Nephron (organoid): ENCODE measurements at regions not wholly inside any gene's neighbourhood (a gene's known extent, or its start where the extent isn't known, plus 50 kb on each side); places are given as distances from the start of the nearest gene placed in this dataset.
A peak's percentile ranks its signal among the peaks of the same experiment; 100 is the strongest.

Experiments
- H3K27ac Mint-ChIP-seq, 3 experiments: 2 replicates each; pipeline ENCODE4 v1.8.0; 2020; ENCODE audit warnings: mixed read lengths in 3 of 3, mild to moderate bottlenecking in 2 of 3, moderate library complexity in 1 of 3
- H3K27me3 Mint-ChIP-seq: 2 replicates; pipeline ENCODE4 v1.8.0; 2021; ENCODE audit warnings: low read depth, mild to moderate bottlenecking, moderate library complexity, mixed read lengths
- H3K36me3 Mint-ChIP-seq: 2 replicates; pipeline ENCODE4 v1.8.0; 2020; ENCODE audit warnings: low read depth, mixed read lengths
- H3K4me1 Mint-ChIP-seq: 2 replicates; pipeline ENCODE4 v1.8.0; 2020; ENCODE audit warnings: mixed read lengths
- H3K4me3 Mint-ChIP-seq, 3 experiments: 2 replicates each; pipeline ENCODE4 v1.8.0; 2020; ENCODE audit warnings: mild to moderate bottlenecking in 3 of 3, mixed read lengths in 3 of 3, moderate library complexity in 2 of 3
- H3K9me3 Mint-ChIP-seq: 2 replicates; pipeline ENCODE4 v1.8.0; 2020; ENCODE audit warnings: mixed read lengths
- TF ChIP-seq, protein P1 (sequence below), 3 experiments: fragments of 200-600 bp; sonication (generic); IDR thresholded peaks; one replicate each; pipeline ENCODE4 v1.5.0; 2021; ENCODE audit warnings: antibody characterized with exemption in 3 of 3; ENCODE audit not compliant: unreplicated experiment in 3 of 3

DNA sequence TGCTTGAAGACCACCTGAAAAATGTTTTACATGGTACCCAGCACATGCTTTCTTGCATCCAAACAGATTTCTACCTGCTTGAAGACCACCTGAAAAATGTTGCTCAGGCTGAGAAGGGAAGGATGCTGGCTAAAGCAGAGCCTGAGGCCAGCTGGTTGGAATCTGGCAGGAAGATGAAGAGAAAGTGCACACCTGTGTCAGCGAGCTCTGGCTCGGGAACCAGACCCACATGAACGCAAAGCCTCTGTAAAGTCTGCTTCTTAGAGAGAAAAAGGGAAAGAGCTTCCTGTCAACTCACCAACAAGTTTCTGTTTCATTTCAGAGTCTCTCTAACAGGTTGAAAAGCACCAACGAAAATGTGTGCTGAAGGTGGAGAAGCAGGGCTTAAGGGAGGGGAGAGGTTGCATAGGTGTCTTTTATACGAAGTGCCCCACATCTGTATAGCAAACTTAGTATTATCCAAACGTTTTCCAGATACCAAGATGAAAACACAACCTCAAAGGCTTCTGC lies 226.0 kb downstream of the TOX3 start:
- peaks cover 3% of the 10 kb centered on the region for H3K4me1 Mint-ChIP-seq
- peaks cover 3% of the 10 kb centered on the region for H3K27me3 Mint-ChIP-seq
- no peak overlapping the region for H3K4me3 Mint-ChIP-seq
- TF ChIP-seq, protein P1, sequence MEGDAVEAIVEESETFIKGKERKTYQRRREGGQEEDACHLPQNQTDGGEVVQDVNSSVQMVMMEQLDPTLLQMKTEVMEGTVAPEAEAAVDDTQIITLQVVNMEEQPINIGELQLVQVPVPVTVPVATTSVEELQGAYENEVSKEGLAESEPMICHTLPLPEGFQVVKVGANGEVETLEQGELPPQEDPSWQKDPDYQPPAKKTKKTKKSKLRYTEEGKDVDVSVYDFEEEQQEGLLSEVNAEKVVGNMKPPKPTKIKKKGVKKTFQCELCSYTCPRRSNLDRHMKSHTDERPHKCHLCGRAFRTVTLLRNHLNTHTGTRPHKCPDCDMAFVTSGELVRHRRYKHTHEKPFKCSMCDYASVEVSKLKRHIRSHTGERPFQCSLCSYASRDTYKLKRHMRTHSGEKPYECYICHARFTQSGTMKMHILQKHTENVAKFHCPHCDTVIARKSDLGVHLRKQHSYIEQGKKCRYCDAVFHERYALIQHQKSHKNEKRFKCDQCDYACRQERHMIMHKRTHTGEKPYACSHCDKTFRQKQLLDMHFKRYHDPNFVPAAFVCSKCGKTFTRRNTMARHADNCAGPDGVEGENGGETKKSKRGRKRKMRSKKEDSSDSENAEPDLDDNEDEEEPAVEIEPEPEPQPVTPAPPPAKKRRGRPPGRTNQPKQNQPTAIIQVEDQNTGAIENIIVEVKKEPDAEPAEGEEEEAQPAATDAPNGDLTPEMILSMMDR (IDR thresholded peaks at IDR 0.05; ENCODE audit: unreplicated experiment in 3 of 3) = no peak
- H3K36me3 Mint-ChIP-seq = no peaks in the 10 kb centered on the region
- no peak overlapping the region for H3K27ac Mint-ChIP-seq
- H3K9me3 Mint-ChIP-seq = no peaks in the 10 kb centered on the region

DNA sequence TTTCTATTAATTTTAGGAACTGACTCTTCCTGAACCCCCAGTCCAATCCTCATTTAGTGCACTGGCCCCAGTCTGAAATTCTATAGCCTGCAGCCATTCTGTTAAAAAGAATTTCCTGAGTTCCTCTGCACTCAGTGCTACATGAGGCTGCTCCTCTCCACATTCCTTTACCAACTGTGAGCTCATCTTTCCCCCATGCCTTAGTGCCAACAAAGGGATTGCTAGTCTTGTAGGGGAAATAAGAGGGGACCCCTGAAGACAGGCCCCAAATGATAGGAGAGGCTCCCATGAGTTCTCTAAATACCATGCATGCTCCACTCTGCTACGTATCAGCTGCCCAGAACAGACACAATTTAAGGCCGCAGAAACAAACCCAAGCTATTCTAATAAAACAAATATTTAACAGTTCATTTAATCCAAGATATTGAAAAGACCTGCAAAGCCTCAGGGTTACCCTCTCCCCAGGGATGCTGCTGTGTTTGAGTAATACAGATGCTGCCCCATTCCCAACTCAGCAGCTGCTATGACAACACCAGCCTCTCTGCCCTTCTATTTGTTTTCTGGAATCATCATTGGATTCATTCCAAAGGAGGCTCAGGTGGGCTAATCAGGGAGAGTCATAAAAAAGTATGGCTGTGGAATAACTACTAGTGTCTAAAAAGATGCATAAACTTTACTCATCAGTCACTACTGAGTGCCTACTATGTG lies 228.5 kb downstream of the TOX3 start:
- Mint-ChIP-seq H3K4me1 (peaks cover 3% of the 10 kb centered on the region), H3K27ac (no peak overlapping the region), H3K27me3 (no peaks in the 10 kb centered on the region), H3K36me3 (no peaks in the 10 kb centered on the region), H3K9me3 (no peaks in the 10 kb centered on the region), H3K4me3 (no peak overlapping the region)
- TF ChIP-seq, protein P1 (IDR thresholded peaks at IDR 0.05; ENCODE audit: unreplicated experiment in 3 of 3) = no peak

DNA sequence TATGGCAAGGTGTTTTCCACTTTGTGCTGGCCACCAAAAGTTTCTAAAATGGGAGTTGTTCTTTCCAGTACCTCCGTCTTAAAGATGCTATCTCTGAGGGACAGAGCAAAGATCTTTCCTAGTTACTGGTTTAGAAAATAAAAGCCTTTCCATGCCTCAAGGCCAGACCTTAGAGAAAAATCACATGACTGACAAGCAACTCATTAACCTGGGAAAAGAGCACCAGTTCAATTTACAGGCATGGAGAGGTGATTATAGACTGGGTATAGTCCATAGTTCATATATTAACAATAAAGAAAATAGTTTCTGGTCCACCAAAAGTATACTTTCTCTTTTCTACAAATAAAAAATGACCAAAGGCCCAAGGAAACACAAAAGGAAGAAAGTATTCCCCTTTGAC lies 230.7 kb downstream of the TOX3 start:
- no peaks in the 10 kb centered on the region for H3K9me3 Mint-ChIP-seq
- H3K27ac Mint-ChIP-seq = peak overlapping the region in 1 of 3 experiments; percentile 38
- TF ChIP-seq, protein P1 (IDR thresholded peaks at IDR 0.05; ENCODE audit: unreplicated experiment in 3 of 3) = no peak
- H3K4me3 Mint-ChIP-seq = no peak overlapping the region
- H3K4me1 Mint-ChIP-seq = peaks cover 3% of the 10 kb centered on the region
- H3K27me3 Mint-ChIP-seq = no peaks in the 10 kb centered on the region
- H3K36me3 Mint-ChIP-seq = no peaks in the 10 kb centered on the region

DNA sequence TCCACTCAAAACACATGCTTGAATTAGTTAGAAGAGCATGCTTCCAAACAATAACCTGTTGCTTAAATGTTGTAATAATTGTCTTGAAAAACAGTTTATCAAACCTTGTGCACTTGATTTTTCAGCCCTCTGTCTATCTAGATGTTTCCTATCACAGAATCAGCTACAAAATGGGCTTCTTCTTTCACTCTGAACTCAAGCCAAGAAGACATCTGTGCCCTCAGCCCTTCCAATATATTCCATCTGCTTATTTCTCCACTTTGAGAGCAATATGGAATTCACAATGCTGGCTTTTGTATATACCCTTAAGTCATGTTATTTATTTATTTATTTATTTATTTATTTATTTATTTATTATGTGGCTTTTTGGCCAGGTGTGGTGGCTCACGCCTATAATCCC lies 234.2 kb downstream of the TOX3 start:
- H3K27ac Mint-ChIP-seq = no peak overlapping the region
- H3K36me3 Mint-ChIP-seq = no peaks in the 10 kb centered on the region
- peaks cover 16% of the 10 kb centered on the region for H3K4me1 Mint-ChIP-seq
- no peaks in the 10 kb centered on the region for H3K9me3 Mint-ChIP-seq
- TF ChIP-seq, protein P1 (IDR thresholded peaks at IDR 0.05; ENCODE audit: unreplicated experiment in 3 of 3) = no peak
- H3K27me3 Mint-ChIP-seq = no peaks in the 10 kb centered on the region
- H3K4me3 Mint-ChIP-seq = no peak overlapping the region

DNA sequence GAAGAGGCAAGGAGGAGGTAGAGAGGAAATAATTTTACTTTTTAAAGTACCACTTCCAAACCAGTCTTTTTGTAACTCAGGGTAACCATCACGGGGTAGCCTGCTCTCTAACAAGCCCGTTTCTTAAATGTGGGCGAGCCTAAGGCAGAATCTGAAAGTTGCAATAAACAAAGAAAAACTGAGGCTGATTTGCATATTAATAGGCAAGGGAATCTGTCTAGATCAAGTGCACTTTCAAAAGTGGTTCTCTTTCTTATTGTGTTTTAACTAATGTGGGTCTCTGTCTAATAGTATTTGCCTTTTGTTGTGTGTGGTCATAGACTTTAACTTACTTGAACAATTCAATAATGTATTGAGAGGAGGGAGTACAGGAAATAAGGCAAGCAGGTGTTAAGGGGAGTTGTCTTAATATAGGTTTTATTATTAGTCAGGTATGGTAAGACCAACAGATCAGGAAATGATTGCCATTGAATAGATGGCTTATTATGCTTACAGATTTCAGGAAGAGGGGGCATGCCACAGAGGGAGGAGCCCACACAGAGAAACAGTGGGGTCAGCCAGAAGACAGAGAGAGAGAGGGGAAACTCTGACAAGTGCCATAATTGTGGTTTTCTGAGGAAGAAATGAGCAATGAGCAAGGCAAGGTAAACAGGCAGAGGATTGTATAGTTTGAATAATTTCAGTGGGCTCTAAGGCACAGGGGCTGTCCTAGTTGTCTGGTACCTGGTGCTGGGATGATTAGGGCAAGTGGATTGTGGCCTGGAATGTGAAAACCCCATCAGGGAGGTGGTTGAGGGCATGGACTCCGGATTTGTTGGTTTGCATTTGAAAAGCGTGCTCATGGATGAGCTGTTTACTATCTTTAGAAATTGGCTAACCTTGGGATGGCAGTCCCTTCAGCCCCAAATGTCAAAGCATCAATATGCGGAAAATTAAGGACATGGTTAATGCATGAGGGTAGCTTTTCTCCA lies 237.2 kb downstream of the TOX3 start:
- Mint-ChIP-seq H3K27ac (no peak overlapping the region), H3K9me3 (no peaks in the 10 kb centered on the region), H3K27me3 (no peaks in the 10 kb centered on the region), H3K36me3 (no peaks in the 10 kb centered on the region), H3K4me3 (no peak overlapping the region), H3K4me1 (peaks cover 16% of the 10 kb centered on the region)
- TF ChIP-seq, protein P1 (IDR thresholded peaks at IDR 0.05; ENCODE audit: unreplicated experiment in 3 of 3) = no peak
